ENCODE measurements at regions not wholly inside any gene's neighbourhood (a gene's known extent, or its start where the extent isn't known, plus 50 kb on each side); places are given as distances from the start of the nearest gene placed in this dataset.

DNA sequence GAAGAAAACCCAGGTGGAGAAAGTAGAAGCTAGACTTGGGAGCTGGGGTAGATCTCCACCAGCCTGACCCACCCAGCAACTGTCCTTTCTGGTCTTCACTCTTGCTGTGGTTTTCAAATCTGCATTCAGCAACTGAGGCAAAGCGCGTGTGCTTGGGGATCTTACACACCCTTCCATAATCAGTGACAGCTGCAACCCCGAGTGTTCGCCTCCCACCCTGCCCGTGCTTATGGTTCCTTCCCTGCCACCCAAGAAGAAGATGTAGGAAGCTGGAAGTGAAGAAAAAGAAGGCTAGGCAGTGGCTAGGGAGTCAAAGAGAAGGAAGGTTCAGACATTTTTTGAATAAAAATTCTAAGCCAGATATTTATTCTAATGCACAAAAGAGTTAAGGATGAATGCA is 162.6 kb upstream of the CCND2 start:
- Histone ChIP-seq H3K36me3 (ENCODE audit: control insufficient read depth in 2 of 2, extremely low read depth in 1 of 2, insufficient read depth in 2 of 2, low read length in 2 of 2) (no peaks in the 10 kb centered on the region), H3K9me3 (replicated peaks; ENCODE audit: control insufficient read depth, insufficient read depth, low read length) (no peaks in the 10 kb centered on the region), H3K4me1 (ENCODE audit: control insufficient read depth, extremely low read depth, insufficient read depth, low read length) (no peaks in the 10 kb centered on the region), H4K20me1 (replicated peaks; ENCODE audit: control insufficient read depth, extremely low read depth, insufficient read depth, low read length) (no peaks in the 10 kb centered on the region), H3K9me1 (replicated peaks; ENCODE audit: control insufficient read depth, extremely low read depth, insufficient read depth, low read length) (no peaks in the 10 kb centered on the region), H3K27ac (ENCODE audit: insufficient read depth, low read depth, low read length) (no peak overlapping the region), H3K79me2 (ENCODE audit: control insufficient read depth, insufficient read depth, low read length) (no peaks in the 10 kb centered on the region), H3K9ac (replicated peaks; ENCODE audit: extremely low read depth, insufficient read depth, low read length) (no peak overlapping the region), H3K27me3 (ENCODE audit: control insufficient read depth in 2 of 2, insufficient read depth in 2 of 2, low read length in 2 of 2) (peaks cover 0 to 5% of the 10 kb centered on the region in 2 experiments), H3K4me2 (ENCODE audit: insufficient read depth, low read length) (no peak overlapping the region), H2AFZ (ENCODE audit: low read depth, low read length) (no peak overlapping the region), H3K4me3 (replicated peaks in 1 of 3; ENCODE audit: insufficient read depth in 1 of 3, low read depth in 1 of 3, low read length in 3 of 3) (no peak overlapping the region)
- no TSS peak for BruUV-seq (replicated peaks)
- ChIA-PET POLR2A (no interaction called here), CTCF (interaction anchor here (2.5 kb wide), 1 partner anchor 166 kb away, joined by 25 read pairs; no protein-coding TSS in a partner anchor)
- DNase-seq (ENCODE audit: low read depth, low spot score) (no peak), FAIRE-seq (no peak)
- dilution Hi-C loops (cut with MboI; ENCODE audit: extremely low pct_ligation_motif_present, low sequenced_read_pairs) (no loop called here), intact Hi-C loops (cut with micrococcal nuclease) (no loop called here)
- TF ChIP-seq JUN (IDR thresholded peaks at IDR 0.05; ENCODE audit: borderline replicate concordance, insufficient read depth, insufficient read length, low read depth) (no peak), EZH2 (IDR thresholded peaks at IDR 0.05; ENCODE audit: borderline replicate concordance, low read depth, low read length, severe bottlenecking) (no peak), GATA2 (IDR thresholded peaks at IDR 0.05; ENCODE audit: insufficient read depth, insufficient read length, low read depth, low read length) (no peak), MYC (IDR thresholded peaks at IDR 0.05; ENCODE audit: low read depth, low read length) (no peak), POLR2AphosphoS5 (IDR thresholded peaks at IDR 0.05; ENCODE audit: insufficient read depth, low read depth, low read length) (no peak), FOS (IDR thresholded peaks at IDR 0.05; ENCODE audit: borderline replicate concordance, insufficient read depth, low read length) (no peak), POLR2A (IDR thresholded peaks at IDR 0.05; ENCODE audit: low read depth, low read length) (no peak)
- TF ChIP-seq, protein P1, sequence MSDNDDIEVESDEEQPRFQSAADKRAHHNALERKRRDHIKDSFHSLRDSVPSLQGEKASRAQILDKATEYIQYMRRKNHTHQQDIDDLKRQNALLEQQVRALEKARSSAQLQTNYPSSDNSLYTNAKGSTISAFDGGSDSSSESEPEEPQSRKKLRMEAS (IDR thresholded peaks at IDR 0.05; ENCODE audit: insufficient read depth, insufficient read length): no peak
- TF ChIP-seq, protein P2, sequence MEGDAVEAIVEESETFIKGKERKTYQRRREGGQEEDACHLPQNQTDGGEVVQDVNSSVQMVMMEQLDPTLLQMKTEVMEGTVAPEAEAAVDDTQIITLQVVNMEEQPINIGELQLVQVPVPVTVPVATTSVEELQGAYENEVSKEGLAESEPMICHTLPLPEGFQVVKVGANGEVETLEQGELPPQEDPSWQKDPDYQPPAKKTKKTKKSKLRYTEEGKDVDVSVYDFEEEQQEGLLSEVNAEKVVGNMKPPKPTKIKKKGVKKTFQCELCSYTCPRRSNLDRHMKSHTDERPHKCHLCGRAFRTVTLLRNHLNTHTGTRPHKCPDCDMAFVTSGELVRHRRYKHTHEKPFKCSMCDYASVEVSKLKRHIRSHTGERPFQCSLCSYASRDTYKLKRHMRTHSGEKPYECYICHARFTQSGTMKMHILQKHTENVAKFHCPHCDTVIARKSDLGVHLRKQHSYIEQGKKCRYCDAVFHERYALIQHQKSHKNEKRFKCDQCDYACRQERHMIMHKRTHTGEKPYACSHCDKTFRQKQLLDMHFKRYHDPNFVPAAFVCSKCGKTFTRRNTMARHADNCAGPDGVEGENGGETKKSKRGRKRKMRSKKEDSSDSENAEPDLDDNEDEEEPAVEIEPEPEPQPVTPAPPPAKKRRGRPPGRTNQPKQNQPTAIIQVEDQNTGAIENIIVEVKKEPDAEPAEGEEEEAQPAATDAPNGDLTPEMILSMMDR (IDR thresholded peaks at IDR 0.05; ENCODE audit: extremely low read depth in 1 of 2, insufficient read depth in 1 of 2, low read depth in 1 of 2, low read length in 2 of 2): no peak

All from endothelial cell of umbilical vein (primary cell).